Testis (tissue), 2 donors: ENCODE measurements at regions not wholly inside any gene's neighbourhood (a gene's known extent, or its start where the extent isn't known, plus 50 kb on each side); places are given as distances from the start of the nearest gene placed in this dataset.

Experiments used
- POLR2A ChIP-seq: fragments of 450-650 bp; IDR thresholded peaks from one replicate; pipeline ENCODE4 v1.6.1; 2017; ENCODE audit warnings: antibody characterized with exemption, mild to moderate bottlenecking, moderate library complexity
- TF ChIP-seq, protein P1 (sequence below), 3 experiments: fragments of 450-650 bp in 2 of 3; fragments of 200-600 bp in 1 of 3; sonication (generic) in 1 of 3; IDR thresholded peaks; one replicate each; pipeline ENCODE4 v1.5.1; 2016 to 2019; ENCODE audit warnings: antibody characterized with exemption in 3 of 3, mild to moderate bottlenecking in 2 of 3, moderate library complexity in 1 of 3

DNA sequence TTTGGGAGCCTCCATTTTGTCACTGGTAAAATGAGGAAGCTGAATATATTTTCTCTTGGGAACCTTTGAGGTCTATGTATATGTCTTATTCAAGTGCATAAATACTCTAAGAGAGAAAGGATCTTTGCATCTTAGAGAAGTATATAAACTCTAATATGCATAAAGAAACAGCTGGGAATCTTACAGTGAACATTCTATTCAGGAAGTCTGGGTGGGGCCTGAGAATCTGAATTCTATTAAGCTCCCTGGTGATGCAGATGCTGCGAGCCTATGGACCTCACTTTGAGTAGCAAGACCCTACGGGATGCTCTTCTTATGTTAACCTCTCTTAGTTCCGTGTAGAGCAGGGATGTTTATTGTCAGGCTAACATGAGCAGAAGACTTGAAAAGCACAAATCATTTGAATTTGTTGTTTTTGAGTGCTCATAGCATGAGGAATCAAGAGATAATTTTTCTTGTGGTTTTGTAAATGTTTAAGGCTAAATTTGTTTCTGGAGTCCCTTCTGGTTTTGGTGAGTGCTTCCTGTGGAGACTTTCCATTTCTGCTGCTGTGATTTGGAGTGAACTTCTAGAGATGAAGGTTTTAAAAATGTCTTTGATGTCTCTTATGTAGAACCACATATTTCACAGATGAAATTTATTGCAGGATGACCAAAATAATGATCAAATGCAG lies 281.2 kb upstream of the JAG1 start:
- TF ChIP-seq, protein P1, sequence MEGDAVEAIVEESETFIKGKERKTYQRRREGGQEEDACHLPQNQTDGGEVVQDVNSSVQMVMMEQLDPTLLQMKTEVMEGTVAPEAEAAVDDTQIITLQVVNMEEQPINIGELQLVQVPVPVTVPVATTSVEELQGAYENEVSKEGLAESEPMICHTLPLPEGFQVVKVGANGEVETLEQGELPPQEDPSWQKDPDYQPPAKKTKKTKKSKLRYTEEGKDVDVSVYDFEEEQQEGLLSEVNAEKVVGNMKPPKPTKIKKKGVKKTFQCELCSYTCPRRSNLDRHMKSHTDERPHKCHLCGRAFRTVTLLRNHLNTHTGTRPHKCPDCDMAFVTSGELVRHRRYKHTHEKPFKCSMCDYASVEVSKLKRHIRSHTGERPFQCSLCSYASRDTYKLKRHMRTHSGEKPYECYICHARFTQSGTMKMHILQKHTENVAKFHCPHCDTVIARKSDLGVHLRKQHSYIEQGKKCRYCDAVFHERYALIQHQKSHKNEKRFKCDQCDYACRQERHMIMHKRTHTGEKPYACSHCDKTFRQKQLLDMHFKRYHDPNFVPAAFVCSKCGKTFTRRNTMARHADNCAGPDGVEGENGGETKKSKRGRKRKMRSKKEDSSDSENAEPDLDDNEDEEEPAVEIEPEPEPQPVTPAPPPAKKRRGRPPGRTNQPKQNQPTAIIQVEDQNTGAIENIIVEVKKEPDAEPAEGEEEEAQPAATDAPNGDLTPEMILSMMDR (IDR thresholded peaks at IDR 0.05) = no peak
- TF ChIP-seq POLR2A = no peak
